GM12873 (cell line): ENCODE measurements at regions not wholly inside any gene's neighbourhood (a gene's known extent, or its start where the extent isn't known, plus 50 kb on each side); places are given as distances from the start of the nearest gene placed in this dataset.

ENCODE experiments used
- TF ChIP-seq, protein P1 (sequence below): IDR thresholded peaks from 2 replicates; pipeline ENCODE4 v1.5.1; 2012; ENCODE audit warnings: low read depth, mild to moderate bottlenecking, moderate library complexity, low read length, control low read depth; ENCODE audit not compliant: insufficient read depth; ENCODE audit errors: missing control alignments

DNA sequence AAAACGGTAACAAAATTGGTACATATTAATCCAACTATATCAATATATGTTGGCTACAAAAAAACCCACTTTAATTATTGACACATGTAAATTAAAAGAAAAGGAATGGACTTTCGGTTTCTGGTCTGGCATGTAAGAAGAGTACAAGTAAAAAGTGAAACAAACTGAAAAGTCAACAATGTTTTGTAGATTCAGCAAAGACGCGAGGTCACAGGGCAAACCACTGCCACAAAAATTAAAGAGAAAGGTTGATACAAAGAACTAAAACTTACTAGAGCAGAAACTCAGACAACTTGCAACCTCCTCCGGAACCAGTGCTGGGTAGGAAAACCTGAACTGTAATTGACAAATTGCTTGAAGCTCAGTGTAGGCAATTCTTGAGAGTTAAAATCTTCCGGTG, 110.6 kb upstream of the ARPP21 start:
- TF ChIP-seq, protein P1, sequence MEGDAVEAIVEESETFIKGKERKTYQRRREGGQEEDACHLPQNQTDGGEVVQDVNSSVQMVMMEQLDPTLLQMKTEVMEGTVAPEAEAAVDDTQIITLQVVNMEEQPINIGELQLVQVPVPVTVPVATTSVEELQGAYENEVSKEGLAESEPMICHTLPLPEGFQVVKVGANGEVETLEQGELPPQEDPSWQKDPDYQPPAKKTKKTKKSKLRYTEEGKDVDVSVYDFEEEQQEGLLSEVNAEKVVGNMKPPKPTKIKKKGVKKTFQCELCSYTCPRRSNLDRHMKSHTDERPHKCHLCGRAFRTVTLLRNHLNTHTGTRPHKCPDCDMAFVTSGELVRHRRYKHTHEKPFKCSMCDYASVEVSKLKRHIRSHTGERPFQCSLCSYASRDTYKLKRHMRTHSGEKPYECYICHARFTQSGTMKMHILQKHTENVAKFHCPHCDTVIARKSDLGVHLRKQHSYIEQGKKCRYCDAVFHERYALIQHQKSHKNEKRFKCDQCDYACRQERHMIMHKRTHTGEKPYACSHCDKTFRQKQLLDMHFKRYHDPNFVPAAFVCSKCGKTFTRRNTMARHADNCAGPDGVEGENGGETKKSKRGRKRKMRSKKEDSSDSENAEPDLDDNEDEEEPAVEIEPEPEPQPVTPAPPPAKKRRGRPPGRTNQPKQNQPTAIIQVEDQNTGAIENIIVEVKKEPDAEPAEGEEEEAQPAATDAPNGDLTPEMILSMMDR, result no peak

DNA sequence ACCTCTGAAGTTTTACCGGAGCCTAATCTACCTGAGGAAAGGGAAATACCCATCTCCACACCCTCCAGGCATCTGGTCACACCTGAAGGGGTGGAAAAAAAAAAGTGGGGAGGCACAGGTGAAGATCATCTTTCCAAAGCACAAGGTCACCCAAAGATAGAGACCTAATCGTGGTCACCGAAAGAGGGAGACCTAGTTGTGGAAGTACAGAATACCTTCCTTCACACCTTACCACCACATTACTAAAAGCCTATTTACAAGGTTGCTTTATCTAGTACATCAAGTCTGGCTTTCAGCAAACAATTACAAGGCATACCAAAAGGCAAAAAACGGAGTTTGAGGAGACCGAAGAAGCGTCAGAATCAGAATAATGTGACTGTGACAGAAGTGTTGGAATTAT, 110.0 kb upstream of the ARPP21 start:
- TF ChIP-seq, protein P1, result no peak

DNA sequence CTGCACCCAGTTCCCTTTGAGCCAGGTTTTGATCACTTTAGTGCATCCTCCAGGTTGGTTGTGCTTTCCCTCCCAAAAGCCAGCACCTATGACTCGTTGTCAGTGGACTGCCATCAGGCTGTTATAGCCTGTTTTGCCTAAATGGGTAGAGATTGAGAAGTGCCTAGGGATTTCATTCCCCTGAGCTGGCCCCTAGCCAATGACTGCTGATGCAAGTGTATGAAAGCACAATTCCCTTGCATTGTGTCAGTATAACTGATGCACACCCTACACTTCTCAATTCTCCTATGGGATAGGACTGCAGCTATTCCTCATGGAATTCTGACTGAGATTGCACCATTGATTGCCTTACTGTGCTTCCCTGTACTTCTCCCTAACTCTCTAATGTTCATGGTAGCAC, 102.1 kb upstream of the ARPP21 start:
- TF ChIP-seq, protein P1, result no peak

DNA sequence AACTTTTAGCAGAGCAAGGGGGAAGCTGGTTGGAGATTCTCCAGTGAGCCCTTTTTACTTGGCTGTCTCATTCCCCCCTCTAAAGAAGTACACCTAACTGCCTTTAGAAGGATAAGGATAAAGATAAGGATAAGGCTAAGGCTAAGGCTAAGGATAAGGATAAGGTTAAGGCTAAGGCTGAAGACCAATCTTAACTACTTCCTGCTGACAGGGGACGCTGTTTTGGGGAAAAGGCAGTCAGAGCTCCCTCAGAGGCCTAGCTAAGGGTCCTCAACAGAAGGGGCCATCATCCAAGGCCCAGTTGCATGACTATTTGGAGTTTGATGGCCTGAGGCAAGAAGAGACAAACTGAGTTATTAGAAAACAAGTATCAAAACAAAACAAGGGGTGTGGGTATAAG, 94.3 kb upstream of the ARPP21 start:
- TF ChIP-seq, protein P1, result no peak

DNA sequence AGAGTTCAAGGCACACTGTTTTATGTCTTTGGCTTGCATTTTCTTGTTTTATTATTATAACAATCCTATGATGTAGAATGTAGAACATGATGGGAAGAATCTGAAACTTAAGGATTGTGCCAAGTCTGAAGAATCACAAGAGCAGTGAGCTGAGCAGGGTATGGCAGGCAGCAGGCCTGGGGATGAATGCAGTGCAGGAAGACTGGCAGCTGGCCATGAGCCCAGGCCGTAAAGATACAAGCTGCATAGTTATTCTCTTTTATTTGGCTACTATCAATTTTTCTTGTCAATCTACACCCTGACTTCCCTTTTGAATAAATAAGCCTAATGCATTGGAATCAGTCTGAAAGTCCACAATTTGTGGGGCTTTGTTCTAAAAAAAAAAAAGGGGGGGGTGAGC, 89.6 kb upstream of the ARPP21 start:
- TF ChIP-seq, protein P1, result no peak

DNA sequence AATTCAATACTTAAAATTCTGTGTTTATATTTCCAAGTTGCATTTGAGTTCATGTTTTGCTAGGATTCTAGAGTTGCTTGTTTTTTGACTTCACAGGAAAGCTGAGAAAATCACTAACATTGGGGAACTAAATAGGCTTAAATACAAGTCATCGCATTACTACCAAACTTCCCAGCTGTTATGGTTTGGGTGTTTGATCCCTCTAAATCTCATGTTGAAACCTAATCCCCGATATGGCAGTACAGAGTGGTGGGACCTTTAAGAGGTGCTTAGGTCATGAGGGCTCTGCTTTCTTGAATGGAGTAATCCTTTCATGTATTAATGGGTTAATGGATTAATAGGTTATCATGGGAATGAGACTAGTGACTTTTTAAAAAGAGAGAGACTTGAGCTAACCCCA, 77.2 kb upstream of the ARPP21 start:
- TF ChIP-seq, protein P1, result no peak

DNA sequence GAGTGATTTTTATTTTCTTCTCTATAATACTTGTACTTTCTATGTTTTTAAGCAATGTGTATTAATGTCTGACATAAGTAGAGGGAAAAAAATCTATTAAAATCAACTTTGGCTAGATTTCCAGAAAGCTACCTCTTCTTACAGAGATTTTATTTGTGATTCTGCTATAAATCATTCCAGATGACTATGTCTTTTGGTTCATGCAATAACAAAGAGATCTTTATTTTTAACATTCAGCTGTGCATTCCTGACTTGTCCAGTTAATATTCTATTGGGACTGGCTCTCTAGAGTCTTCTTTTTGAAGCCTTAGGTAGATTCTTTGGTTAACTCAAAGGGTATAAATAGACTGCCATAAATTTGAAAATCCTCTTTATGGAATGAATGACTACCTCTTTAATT, 74.3 kb upstream of the ARPP21 start:
- TF ChIP-seq, protein P1, result no peak
